ENCODE measurements at regions not wholly inside any gene's neighbourhood (a gene's known extent, or its start where the extent isn't known, plus 50 kb on each side); places are given as distances from the start of the nearest gene placed in this dataset.
"Not testable (repeated sequence)": the region's sequence is repeated elsewhere in the genome, so short reads cannot be mapped to it uniquely, and the experiment has no call there.

DNA sequence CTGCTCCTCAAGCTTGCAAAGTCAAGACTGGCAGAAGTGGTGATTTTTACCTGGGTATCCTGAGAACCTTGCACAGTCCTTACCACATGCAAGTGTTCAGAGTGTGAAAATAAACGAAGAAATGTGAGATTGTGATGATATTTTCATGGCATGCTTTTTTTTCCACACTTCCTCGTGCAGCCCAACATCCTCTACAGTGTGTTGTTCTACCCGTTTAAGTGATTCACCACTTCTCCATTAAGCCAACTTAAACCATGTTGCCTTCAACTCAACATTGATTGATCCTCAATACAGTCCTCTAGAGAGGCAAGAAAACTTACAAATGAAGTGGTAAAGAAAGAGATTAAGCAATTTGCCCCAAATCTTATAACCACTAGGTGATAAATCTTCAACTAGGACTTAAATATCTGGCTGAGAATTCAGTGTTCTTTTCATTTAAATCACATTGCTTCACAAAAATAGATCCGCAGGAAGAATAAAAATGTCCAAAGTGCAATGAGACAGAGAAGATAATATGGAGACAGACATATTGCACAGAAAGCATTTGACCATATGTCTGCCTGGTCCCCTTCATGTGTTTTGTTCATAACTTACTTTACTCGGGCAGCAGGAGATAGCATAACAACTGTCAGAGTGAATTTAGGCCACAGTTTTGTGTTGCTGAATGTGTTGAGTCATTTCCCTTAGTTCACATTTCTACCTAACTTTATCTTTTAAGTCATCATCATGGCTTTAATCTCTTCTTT is 75.8 kb upstream of the PARP8 start:
- not testable (repeated sequence) for DNase-seq

DNA sequence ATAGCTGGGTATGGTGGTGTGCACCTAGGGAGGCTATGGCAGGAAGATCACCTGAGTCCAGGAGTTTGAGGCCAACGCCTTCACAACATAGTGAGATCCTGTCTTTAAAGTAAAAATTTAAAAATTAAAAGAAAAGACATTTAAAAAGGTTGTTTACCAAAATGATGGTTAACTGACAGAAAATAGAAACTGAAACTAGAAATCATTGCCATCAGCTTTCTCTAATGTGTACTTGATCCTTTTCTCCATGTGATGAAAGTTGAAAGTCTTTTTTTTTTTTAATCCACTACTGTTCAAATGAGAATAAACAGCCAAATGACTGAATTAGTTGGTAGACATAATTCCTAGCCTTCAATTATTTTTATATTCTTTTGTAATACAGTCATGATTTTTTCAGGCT is 75.1 kb upstream of the PARP8 start:
- DNase-seq = not testable (repeated sequence)

DNA sequence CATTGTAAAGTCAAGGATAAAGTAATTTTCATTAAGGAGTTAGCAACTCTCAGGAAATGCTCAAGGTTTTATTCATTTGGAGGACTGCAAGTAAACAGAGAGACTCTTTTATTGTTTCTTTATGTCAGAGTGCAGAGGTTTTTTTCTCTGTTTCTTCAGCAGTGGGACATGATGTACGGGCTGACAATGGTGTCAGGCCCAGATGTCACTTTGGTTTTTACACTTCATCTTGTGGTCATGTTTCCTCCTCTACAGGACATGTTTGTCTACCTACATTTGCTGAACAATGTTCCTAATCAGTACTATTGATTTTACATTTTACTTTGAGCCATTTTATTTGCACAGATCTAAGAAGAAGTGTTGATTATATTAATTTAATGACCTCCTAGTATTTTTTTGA is 72.8 kb upstream of the PARP8 start:
- peak; percentile 50 for DNase-seq

DNA sequence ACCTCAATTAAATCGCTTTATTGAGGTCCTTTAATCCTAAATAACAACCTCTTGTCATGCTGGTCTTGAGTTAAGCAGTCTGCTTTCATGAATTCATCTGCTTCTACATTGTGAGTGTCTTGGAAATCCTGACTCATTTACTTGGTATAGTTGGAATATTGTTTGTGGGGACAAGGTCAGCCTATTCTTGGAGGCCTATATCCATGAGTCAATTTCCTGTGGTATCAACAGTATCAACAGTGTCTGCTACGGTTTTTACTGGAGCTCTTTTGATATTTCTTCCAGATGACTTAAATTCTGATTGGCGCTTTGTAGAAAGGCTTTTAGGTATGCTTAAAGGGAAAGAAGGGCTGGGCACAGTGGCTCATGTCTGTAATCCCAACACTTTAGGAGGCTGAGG is 71.2 kb upstream of the PARP8 start:
- DNase-seq = no peak

DNA sequence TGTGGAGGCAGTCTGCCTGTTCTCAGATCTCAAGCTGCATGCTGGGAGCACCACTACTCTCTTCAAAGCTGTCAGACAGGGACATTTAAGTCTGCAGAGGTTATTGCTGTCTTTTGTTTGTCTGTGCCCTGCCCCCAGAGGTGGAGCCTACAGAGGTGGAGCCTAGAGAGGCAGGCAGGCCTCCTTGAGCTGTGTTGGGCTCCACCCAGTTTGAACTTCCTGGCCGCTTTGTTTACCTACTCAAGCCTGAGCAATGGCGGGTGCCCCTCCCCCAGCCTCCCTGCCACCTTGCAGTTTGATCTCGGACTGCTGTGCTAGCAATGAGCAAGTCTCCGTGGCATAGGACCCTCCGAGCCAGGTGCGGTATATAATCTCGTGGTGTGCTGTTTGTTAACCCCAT is 64.9 kb upstream of the PARP8 start:
- DNase-seq = peak; percentile 68

DNA sequence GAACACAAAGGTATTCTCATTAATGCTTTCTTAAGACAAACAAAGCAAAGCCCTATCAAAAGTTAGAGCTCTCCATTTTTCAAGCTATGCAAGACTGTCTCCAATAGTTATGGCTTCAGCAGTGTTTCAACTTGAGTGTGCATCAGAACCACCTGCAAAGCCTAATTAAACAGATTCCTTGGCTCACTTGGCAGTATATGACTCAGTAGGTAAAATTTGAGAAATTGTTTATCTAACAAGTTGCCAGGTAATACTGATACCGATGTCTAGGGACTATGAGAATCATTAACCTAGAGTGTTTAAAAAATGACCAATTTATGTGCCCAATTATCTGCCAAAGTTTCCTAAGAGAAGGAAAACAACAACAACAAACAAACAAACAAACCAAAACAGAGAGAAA is 60.3 kb upstream of the PARP8 start:
- DNase-seq = no peak

DNA sequence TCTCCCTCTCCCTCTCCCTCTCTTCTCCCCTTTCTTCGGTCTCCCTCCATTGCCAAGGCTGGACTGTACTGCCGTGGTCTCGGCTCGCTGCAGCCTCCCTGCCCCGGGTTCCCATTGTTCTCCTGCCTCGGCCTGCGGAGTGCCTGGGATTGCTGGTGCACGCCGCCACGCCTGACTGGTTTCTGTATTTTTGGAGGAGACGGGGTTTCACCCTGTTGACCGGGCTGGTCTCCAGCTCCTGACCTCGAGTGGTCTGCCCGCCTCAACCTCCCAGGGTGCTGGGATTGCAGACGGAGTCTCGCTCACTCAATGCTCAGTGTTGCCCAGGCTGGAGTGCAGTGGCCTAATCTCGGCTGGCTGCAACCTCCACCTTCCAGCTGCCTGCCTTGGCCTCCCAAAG is 59.0 kb upstream of the PARP8 start:
- not testable (repeated sequence) for DNase-seq

DNA sequence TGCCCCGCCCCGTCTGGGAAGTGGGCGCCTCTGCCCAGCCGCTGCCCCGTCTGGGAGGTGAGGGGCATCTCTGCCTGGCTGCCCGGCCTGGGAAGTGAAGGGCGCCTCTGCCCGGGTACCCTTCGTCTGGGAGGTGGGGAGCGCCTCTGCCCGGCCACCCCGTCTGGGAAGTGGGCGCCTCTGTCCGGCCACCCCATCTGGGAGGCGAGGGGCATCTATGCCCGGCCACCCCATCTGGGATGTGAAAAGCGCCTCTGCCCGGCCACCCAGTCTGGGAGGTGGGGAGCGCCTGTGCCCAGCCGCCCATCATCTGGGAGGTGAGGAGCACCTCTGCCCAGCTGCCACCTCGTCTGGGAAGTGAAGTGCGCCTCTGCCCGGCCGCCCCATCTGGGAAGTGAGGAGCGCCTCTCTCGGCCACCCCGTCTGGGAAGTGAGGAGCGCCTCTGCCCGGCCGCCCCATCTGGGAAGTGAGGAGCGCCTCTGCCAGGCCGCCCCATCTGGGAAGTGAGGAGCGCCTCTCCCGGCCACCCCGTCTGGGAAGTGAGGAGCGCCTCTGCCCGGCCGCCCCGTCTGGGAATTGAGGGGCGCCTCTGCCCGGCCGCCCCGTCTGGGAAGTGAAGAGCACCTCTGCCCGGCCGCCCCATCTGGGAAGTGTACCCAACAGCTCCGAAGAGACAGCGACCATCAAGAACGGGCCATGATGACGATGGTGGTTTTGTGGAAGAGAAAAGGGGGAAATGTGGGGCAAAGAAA is 58.3 kb upstream of the PARP8 start:
- DNase-seq = not testable (repeated sequence)

DNA sequence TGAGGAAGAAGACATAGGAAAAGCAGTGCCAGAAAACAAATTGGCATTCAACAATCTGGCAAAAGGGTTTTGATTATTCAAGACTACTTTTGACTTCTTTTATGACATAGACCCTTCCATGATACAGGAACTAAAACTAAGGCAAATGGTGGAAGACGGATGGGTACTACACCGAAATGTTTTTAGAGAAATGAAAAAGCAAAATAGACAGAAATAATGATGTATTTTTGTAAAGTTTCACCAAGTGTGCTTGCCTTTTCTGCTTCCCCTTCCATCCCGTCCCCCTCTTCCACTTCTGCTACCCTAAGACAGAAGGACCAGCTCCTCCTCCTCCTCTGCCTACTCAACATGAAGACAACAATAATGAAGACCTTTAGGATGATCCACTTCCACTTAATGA is 53.4 kb upstream of the PARP8 start:
- not testable (repeated sequence) for DNase-seq

All from activated effector memory CD4-positive, alpha-beta T cell treated with anti-CD3 and anti-CD28 coated beads, Interleukin-2, amount 50 U/mL, for 16 hours (primary cell).